ENCODE measurements at regions not wholly inside any gene's neighbourhood (a gene's known extent, or its start where the extent isn't known, plus 50 kb on each side); places are given as distances from the start of the nearest gene placed in this dataset.
A peak's percentile ranks its signal among the peaks of the same experiment; 100 is the strongest.
"Not testable (repeated sequence)": the region's sequence is repeated elsewhere in the genome, so short reads cannot be mapped to it uniquely, and the experiment has no call there.

DNA sequence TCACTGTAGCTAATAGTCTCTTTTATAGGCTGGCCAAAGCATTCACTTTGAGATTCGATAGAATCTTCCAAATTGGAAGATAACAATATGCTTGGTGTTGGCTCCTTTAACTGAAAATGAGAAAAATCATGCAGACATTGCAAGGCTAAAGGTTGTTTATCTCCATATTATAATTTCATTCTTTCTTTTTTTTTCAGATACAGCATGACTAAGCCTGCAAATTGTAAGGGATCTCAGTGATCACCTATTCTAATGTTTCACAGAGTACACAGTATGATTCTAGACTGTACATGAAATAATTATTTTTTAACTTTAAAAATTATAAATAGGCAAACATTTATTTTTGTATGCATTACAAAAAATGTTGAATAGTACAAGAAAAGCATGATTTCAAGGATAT, 451.7 kb upstream of the DDI1 start:
- DNase-seq (ENCODE audit: low read depth): no peak

DNA sequence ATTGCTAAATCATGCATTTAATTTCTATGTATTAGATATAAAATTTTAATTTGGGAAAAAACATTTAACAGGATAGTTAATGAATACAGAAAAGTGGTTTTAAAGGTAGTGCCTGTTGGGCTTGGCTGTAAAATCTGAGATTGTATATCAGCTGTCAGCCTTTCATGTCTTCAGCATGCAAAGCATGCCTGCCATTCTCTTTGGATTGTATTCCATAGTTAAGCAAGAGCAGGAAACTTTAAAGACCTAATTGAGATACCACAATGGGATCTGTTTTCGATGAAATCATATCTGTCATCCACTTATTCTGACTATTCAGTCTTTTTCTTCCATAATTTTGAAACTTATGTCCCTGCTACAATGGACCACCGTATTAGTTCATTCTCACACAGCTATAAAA, 451.0 kb upstream of the DDI1 start:
- DNase-seq (ENCODE audit: low read depth): peak; percentile 27

DNA sequence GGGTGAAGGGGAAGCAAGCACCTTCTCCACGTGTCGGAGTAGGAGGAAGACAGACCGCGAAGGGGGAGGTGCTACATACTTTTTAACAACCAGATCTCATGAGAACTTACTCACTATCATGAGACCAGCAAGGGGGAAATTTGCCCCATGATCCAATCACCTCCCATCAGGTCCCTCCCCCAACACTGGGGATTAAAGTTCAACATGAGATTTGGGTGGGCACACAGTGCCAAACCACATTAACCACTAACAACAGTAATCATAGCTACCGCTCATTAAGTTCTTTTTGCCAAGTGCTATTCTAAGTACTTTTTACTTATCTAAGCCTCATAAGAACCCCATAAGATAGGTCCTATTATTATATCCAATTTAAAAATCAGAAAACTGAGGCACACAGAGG, 450.5 kb upstream of the DDI1 start:
- peak; percentile 60 for DNase-seq (ENCODE audit: low read depth)

DNA sequence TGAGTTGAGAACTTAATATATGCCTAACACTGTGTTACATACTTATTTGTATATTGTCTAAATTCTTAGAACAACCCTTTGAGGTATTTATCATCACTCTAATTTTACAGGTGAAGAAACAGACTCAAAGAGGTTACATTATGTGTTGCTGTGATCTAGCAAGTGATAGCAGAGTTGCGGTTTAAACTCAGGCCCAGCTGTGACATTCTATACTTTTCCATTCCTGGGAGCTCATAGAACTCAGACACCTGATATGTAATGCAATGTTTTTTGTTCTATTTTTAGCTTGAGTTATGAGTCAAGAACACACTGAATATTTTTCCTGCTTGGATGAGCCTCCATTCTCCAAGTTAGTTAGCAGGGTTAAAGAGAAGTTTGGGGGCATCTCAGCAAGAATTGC, 449.7 kb upstream of the DDI1 start:
- peak; percentile 70 for DNase-seq (ENCODE audit: low read depth)

DNA sequence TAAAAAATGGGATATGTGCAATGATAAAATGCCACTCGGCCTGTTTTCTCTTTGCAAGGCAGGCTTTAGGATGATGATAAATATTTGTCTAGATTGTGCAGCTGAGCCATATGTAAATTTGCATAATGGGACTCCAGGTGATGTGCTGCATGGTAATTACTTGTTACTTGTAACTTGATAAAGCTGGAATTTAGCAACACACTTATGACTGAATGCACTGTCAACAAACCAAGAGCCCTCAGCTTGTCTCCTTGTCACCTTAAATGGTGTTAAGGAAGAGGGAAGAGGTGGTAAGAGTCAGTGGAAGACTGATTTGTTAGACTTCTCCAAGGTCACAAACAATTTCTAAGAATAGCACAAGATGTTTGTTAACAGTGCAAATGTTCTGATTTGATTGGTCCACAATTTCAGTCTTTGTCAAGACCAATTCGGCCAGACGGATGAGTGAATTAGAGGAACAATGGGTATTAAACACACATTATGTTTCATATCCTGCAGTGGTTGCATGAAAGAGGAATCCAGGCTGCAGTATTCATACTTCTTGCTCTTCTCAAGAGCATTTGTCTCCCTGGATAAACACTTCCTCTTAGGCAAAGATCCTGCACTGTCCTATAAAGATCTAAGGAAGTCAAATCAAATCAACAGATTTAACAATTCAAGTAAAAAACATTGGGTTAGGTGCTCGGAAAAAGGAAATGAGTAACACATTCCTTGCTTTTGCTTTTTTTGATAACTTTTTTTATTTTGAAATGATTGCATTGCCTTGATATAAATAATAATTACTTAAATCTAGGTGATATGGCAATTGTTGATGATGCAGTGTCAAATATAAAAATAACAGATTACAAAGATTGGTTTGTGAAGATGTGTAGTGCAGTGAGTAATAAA, 448.3 kb upstream of the DDI1 start:
- DNase-seq (ENCODE audit: low read depth): peak; percentile 6

DNA sequence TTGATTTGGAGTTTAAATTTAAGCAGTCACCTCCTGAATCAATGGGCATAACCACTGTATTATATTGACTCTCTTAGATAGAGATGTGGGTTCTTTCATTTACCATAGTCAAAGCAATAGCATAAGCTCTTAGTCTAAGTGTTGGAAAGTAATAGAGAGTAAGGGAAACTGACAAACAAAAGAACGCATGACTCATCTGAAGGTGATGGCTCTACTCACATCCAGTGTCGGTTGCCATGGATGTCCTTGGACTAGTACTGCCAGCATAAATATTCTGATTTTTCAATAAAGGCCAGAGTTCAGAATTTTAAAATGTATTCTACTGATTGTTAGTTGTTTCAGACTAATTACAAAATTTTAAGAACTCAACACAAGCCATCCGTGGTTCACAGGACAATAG, 444.9 kb upstream of the DDI1 start:
- no peak for DNase-seq (ENCODE audit: low read depth)

DNA sequence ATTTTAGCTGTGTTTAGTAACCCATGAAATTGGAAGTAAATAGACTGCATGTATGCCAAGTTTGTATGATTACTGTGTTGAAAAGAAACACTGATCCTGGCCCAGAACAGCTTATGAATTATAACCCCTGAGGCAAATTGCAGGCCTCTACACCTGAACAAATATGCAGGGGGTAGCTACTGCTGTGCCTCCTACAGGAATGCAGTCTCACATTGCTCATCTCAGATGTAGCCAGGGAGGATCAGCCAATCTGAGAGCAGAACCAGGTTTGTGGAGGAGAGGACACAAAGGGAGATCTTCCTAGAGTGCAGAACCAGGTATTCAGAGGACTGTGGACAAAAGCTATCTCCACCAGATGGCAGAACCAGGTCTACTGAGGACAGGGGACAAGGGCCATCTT, 442.2 kb upstream of the DDI1 start:
- DNase-seq (ENCODE audit: low read depth): no peak

DNA sequence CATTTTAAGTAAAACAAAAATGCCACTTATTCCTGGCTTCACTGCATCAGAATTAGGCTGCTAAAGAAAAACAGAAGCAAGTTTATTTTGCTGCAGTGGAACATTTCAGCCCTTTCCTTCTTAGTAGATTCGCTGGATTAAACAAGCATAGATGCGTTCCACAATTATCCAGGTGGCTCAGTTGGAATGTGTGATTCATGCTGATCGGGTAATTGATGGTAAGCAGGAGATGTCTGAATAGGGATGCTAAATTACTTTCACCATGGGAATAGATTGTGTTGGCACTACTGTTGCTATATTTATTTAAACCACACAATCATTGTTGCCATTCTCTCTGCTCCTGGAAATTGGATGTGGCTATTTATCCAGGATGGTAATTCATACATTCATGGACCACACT, 440.1 kb upstream of the DDI1 start:
- DNase-seq (ENCODE audit: low read depth): no peak

DNA sequence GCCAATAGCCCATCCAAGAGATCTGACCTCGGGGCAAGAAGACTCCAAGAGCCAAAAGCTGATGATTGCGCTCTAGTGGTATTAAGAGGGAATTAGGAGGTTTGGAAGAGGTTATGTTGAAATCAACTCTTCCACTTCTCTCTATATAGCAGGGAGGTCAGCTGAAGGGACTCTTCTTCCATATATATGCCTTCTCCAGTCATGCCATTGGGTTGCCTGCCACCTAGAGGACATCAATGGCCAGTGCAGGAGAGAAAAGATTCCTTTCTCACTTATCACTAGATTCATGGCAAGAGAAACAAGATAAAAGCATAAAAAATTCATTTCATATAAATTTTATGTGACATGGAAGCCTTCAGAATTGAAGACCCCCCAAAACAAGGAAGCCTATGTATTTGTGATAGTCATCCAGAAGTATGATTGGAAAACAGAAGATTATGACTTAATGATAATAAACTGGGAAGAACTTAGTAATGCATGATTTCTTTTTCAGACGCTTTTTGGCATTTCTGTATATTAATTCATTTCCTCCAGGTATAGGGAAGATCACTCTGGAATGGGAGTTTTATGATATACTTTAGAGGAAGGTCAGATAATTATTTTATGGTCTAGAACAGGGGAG, 435.1 kb upstream of the DDI1 start:
- peak; percentile 67 for DNase-seq (ENCODE audit: low read depth)

DNA sequence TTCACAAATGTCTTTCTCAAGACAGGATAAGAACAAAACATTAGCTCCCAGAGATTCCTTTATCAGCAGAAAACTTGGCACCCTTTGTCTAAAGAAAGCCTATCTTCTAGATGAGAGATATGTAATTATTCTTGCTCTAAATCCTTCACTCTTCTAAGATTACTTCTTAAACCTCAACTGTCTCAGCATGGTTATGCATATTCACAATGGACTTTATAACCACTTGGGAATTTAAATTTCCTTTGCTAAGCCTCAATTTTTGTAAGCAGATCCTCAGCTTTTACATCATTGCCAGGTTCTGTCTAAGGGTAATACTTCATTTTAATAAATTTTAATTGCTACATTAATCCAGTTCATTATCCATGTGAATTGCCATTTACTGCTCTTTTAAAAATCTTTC, 433.6 kb upstream of the DDI1 start:
- no peak for DNase-seq (ENCODE audit: low read depth)

DNA sequence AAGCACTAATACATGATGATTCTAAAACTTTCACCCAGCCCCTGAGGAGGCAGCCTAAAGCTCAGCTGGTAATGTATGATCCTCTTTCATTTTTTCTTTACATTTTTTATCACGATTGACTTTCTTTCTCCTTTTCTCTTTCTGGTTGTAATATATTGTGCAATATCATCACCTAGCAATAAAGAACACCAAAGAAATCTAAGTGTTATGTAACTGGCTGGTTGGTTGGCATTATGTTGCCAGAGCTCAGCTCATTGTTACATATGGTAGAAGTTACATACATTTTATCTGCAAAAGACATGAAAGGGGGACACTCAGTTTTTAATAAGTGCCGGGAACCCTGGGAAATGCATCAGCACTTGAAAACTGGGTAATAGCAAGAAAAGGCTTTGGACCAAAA, 432.1 kb upstream of the DDI1 start:
- DNase-seq (ENCODE audit: low read depth): no peak

DNA sequence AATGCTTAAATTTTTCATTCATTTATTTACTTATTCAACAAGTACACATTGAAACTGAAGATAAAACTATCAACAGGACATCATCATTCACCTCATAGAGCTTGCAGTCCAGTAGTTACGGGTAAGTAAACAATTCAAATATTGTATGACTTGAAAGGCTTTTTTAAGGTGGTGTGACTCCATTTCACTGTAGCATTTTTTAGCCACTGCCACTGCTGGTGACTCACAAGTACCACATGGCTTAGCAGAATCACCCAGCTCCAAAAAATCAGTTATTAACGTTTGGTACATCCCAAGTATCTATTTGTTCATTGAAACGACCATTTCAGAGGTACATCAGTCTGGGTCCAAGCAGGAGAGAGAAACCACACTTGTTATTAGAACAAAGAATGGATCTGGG, 427.9 kb upstream of the DDI1 start:
- DNase-seq (ENCODE audit: low read depth): peak; percentile 25

DNA sequence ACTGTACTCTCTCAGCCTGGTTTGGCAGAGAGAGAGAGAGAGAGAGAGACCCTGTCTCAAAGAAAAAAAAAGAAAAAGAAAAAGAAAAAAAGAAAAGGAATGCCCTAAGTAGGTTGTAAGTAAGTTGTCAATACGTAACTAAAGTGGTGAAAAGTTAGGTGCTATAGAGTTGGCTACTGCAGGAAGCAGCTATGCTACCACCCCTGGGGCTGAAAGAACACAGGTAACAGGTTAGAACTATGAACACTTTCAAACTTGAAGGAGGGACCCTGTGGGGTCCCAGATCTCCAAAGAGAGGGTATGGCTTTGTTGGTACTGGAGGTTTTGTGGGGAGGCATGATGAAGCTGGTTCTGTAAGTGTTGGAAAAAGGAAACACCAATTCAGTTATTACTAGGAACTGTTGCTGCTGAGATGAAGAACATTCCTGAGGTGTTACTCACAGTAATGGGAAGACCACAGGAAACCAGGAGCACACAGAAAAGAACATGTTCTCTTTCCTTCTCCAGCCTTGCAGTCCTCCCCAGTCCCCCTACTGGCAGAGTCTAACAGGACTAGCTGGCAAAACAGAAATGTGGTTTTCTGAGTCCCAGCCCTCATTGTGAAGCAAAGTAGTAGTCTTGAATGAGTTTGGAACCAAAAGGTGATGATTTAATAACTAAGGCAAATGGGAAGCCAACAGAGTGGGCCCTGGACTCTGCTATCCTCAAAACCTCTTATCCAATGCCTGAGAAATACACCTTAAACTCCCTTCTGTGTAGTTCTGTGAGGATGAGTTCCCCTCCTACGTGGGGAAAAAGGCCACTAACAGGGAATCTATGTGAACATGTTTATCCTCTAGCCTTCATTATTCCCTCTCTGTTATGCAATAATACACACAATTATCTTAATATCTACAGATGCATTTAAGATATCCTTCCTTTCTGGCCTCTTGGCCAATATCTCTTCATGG, 427.0 kb upstream of the DDI1 start:
- DNase-seq (ENCODE audit: low read depth): peak; percentile 76

DNA sequence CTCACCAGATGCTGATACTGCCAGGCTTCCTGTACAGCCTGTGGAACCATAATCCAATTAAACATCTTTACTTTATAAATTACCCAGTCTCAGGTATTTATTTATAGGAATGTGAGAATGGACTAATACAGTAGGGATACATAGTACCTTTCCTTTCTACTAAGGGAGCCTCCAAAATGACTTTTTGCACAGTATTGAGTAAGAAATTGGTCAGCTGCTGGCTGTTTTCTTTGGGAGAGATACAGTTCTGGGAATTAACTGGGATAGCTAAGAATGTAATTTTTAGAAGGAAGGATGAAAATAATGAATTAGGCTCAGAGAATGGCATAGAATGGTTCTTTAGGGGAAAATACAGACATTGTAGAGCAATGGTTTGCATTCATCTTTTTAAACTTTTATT, 426.0 kb upstream of the DDI1 start:
- DNase-seq (ENCODE audit: low read depth): no peak

DNA sequence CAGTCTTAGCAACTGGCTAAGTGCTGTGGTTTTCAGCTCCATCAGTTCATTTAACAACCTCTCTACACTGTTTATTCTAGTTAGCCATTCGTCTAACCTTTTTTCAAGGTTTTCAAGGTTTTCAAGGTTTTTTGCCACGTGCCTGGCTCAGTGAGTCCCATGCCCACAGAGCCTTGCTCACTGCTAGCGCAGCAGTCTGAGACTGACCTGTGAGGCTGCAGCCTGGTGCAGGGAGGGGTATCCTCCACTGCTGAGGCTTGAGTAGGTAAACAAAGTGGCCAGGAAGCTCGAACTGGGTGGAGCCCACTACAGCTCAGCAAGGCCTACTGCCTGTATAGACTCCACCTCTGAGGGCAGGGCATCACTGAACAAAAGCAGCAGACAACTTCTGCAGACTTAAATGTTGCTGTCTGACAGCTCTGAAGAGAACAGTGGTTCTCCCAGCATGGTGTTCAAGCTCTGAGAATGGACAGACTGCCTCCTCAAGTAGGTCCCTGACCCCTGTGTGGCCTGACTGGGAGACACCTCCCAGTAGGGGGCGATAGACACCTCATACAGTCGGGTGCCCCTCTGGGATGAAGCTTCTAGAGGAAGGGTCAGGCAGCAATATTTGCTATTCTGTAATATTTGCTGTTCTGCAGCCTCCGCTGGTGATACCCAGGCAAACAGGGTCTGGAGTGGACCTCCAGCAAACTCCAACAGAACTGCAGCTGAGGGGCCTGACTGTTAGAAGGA, 424.7 kb upstream of the DDI1 start:
- not testable (repeated sequence) for DNase-seq (ENCODE audit: low read depth)

DNA sequence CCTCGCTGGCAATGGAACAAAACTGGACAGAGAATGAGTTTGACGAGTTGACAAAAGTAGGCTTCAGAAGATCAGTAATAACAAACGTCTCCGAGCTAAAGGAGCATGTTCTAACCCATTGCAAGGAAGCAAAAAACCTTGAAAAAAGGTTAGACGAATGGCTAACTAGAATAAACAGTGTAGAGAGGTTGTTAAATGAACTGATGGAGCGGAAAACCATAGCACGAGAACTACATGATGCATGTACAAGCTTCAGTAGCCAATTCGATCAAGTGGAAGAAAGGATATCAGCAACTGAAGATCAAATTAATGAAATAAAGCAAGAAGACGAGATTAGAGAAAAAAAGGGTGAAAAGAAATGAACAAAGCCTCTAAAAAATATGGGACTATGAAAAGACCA, 424.0 kb upstream of the DDI1 start:
- not testable (repeated sequence) for DNase-seq (ENCODE audit: low read depth)

DNA sequence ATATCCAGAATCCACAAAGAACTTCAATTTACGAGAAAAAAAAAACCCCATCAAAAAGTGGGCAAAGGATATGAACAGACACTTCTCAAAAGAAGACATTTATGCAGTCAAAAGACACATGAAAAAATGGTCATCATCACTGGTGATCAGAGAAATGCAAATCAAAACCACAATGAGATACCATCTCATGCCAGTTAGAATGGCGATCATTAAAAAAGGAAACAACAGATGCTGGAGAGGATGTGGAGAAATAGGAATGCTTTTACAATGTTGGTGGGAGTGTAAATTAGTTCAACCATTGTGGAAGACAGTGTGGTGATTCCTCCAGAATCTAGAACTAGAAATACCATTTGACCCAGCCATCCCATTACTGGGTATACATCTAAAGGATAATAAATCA, 419.9 kb upstream of the DDI1 start:
- not testable (repeated sequence) for DNase-seq (ENCODE audit: low read depth)

DNA sequence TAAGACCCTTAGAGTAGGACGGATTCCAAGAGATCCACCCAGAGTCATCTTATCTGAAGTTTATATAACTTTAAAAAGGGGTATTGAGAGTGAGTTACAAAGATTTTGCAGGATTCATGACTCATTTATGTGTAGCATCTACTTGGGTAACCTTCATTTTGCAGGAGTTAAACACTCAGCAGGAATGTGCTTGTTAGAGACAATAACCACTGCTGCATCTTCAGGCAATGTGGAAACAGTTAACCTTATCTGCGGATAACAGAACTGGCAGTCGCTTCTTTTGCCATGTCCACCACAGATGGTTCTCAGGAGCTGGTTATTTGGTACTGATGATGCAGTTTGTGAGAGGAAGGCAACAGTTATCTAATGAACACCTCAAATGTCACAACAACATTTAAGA, 417.9 kb upstream of the DDI1 start:
- DNase-seq (ENCODE audit: low read depth): no peak

DNA sequence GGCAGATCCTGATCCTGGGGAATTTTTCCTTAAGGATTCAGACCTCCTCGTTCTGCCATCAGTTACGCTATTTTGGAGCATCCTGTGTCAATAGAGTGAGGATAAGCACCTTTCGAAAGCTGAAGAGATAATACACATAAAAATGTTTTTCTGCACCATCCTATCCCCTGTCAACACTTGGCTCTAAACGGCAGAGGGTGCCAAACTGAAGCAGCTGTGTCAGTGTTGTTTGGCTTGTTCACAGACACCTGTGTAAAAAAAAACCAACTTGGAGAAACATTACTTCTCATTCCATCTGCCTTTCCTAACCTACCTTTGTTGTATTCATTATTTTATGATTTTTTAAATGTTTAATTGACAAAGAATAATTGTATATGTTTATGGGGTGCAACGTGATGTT, 417.0 kb upstream of the DDI1 start:
- peak; percentile 28 for DNase-seq (ENCODE audit: low read depth)

DNA sequence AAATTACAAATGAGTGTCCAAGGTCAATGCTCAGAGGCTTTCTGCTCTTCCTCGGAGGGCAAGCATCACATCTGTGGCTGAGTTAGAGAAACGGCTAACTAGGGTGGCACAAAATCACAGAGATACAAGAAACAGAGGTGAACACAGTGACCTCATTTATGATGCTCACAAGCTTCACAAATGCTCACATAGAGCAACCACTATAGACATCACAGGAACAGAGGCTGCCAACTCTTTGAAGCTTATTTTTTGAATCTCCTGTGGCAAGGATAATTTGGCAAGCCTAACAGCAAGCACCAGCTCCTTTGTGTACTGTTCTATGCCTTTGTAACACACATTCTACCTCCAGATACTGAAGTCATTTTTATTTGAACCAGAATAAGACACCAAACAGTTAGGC, 416.5 kb upstream of the DDI1 start:
- no peak for DNase-seq (ENCODE audit: low read depth)

DNA sequence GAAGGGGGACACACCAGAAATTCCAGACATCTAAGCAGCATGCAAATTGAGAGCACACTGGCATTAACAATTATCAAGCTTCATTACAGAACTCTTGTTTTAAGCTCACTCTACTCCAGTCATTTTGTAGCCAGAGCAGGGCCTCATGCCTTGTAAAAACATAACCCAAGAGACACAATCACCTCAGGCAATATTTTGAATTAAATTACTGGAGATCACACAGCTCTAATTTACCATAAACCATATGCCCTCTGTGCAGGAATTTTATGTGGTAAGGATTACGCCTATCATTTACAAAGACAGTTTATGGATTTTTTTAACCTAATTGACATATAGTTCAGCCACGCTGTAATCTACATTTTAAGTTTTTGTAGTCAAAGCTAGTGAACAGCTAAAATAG, 414.1 kb upstream of the DDI1 start:
- DNase-seq (ENCODE audit: low read depth): no peak

Data from myocyte (in vitro differentiated cells).